PC-3 (cell line): ENCODE measurements at regions not wholly inside any gene's neighbourhood (a gene's known extent, or its start where the extent isn't known, plus 50 kb on each side); places are given as distances from the start of the nearest gene placed in this dataset.
"Not testable (repeated sequence)": the region's sequence is repeated elsewhere in the genome, so short reads cannot be mapped to it uniquely, and the experiment has no call there.

Experiments
- ATAC-seq: fragments of 200-7000 bp; cut with Tn5 transposase; 2 replicates; pipeline ENCODE4 v1.9.1; 2020; ENCODE audit warnings: mild to moderate bottlenecking, moderate library complexity
- BruUV-seq: library from RNA; stranded (reverse); fragments of 400-500 nt; replicated peaks from 2 replicates; lab custom pipeline; 2021; lab: Mats Ljungman, UMichigan
- CTCF ChIA-PET: fragments of 300-600 bp; sonication (Branson Sonifier 250); formaldehyde crosslinking; loops from one replicate; lab custom pipeline; 2022; ENCODE audit warnings: antibody characterized with exemption; lab: Charles Lee
- POLR2A ChIA-PET: fragments of 300-600 bp; sonication (Branson Sonifier 250); formaldehyde crosslinking; loops from one replicate; lab custom pipeline; 2022; ENCODE audit warnings: antibody characterized with exemption; ENCODE audit not compliant: unreplicated experiment; lab: Charles Lee
- DNase-seq: peaks from one replicate; pipeline ENCODE4 v3.0.0-alpha.2; 2015
- H2AFZ ChIP-seq: fragments of 300-600 bp; sonication (generic); 2 replicates; pipeline ENCODE4 v1.6.0; 2016; ENCODE audit warnings: antibody characterized with exemption, low read length
- H3F3A ChIP-seq: fragments of 300-600 bp; sonication (generic); one replicate; pipeline ENCODE4 v1.6.0; 2017; ENCODE audit warnings: antibody characterized with exemption, low read length, control low read depth, mild to moderate bottlenecking; ENCODE audit not compliant: unreplicated experiment
- H3K27ac ChIP-seq: fragments of 300-600 bp; sonication (generic); 2 replicates; pipeline ENCODE4 v1.5.1; 2016; ENCODE audit warnings: mild to moderate bottlenecking, low read length
- H3K27me3 ChIP-seq: fragments of 300-600 bp; sonication (generic); 2 replicates; pipeline ENCODE4 v1.6.1; 2016; ENCODE audit warnings: low read length, mixed read lengths
- H3K36me3 ChIP-seq: fragments of 300-600 bp; sonication (generic); 2 replicates; pipeline ENCODE4 v1.6.1; 2016; ENCODE audit warnings: low read depth, mixed run types, low read length, mixed read lengths
- H3K4me1 ChIP-seq: fragments of 300-600 bp; sonication (generic); 2 replicates; pipeline ENCODE4 v1.5.1; 2016; ENCODE audit warnings: low read length; ENCODE audit not compliant: insufficient read depth
- H3K4me2 ChIP-seq: fragments of 300-600 bp; sonication (generic); 2 replicates; pipeline ENCODE4 v1.6.0; 2016; ENCODE audit warnings: low read length
- H3K4me3 ChIP-seq: fragments of 300-600 bp; sonication (generic); 2 replicates; pipeline ENCODE4 v1.5.1; 2016; ENCODE audit warnings: mild to moderate bottlenecking, low read length, mixed read lengths
- H3K79me2 ChIP-seq: fragments of 300-600 bp; sonication (generic); 2 replicates; pipeline ENCODE4 v1.6.1; 2017; ENCODE audit warnings: low read length, mixed read lengths
- H3K9ac ChIP-seq: fragments of 300-600 bp; sonication (generic); 2 replicates; pipeline ENCODE4 v1.6.0; 2016; ENCODE audit warnings: mild to moderate bottlenecking, low read length
- H3K9me2 ChIP-seq: fragments of 300-600 bp; sonication (generic); replicated peaks from 2 replicates; pipeline ENCODE4 v1.6.1; 2016; ENCODE audit warnings: mixed run types, low read length, mixed read lengths
- H3K9me3 ChIP-seq: fragments of 300-600 bp; sonication (generic); 2 replicates; pipeline ENCODE4 v1.6.1; 2016; ENCODE audit warnings: low read length, mixed read lengths
- H4K20me1 ChIP-seq: fragments of 300-600 bp; sonication (generic); 2 replicates; pipeline ENCODE4 v1.6.1; 2016; ENCODE audit warnings: low read length, mixed read lengths
- CTCF ChIP-seq: fragments of 300-600 bp; sonication (generic); conservative IDR thresholded peaks from 2 replicates; pipeline ENCODE4 v1.5.1; 2017; ENCODE audit warnings: antibody characterized with exemption, low read depth, mild to moderate bottlenecking, low read length
- EZH2 ChIP-seq: fragments of 300-600 bp; sonication (generic); IDR thresholded peaks from one replicate; pipeline ENCODE4 v1.6.1; 2017; ENCODE audit warnings: antibody characterized with exemption, mild to moderate bottlenecking, low read length; ENCODE audit not compliant: unreplicated experiment
- EZH2phosphoT487 ChIP-seq: fragments of 300-600 bp; sonication (generic); IDR thresholded peaks from 2 replicates; pipeline ENCODE4 v1.6.1; 2018; ENCODE audit warnings: mild to moderate bottlenecking, antibody characterized with exemption, low read length, borderline replicate concordance
- intact Hi-C: fragments of 100-400 bp; cut with micrococcal nuclease; formaldehyde crosslinking; loops from 2 replicates; pipeline ENCODE4 v1.9.0; 2023

GRCh38 chr2:40668425-40668824, 216.5 kb upstream of the SLC8A1 start:
- CTCF ChIA-PET: no interaction called here
- no TSS peak for BruUV-seq
- ATAC-seq: no peak

GRCh38 chr2:40676134-40676790, 224.4 kb upstream of the SLC8A1 start:
- H3K9ac ChIP-seq, BruUV-seq, CTCF ChIA-PET, H3K79me2 ChIP-seq, H2AFZ ChIP-seq, H3K4me2 ChIP-seq, H3K27ac ChIP-seq, H3K9me3 ChIP-seq, H3K36me3 ChIP-seq, DNase-seq, intact Hi-C loops, H4K20me1 ChIP-seq, H3K4me3 ChIP-seq, H3K4me1 ChIP-seq, H3K9me2 ChIP-seq, ATAC-seq, H3K27me3 ChIP-seq, H3F3A ChIP-seq, POLR2A ChIA-PET: not testable (repeated sequence)

More at GRCh38 chr2:40668425-40668824, 216.5 kb upstream of the SLC8A1 start:
- TF ChIP-seq CTCF (no peak), EZH2phosphoT487 (no peak)
- no peaks in the 10 kb centered on the region for H3K9me3 ChIP-seq
- no peaks in the 10 kb centered on the region for H3K79me2 ChIP-seq
- H4K20me1 ChIP-seq: no peaks in the 10 kb centered on the region
- H3K27me3 ChIP-seq: no peaks in the 10 kb centered on the region
- no peaks in the 10 kb centered on the region for H3K36me3 ChIP-seq
- no peak overlapping the region for H3K4me3 ChIP-seq
- POLR2A ChIA-PET: no interaction called here
- no peaks in the 10 kb centered on the region for H3F3A ChIP-seq
- H2AFZ ChIP-seq: no peak overlapping the region
- DNase-seq: no peak
- intact Hi-C loops: no loop called here
- no peak overlapping the region for H3K9ac ChIP-seq
- no peaks in the 10 kb centered on the region for H3K9me2 ChIP-seq
- no peaks in the 10 kb centered on the region for H3K4me1 ChIP-seq
- no peak overlapping the region for H3K4me2 ChIP-seq
- no peak overlapping the region for H3K27ac ChIP-seq

- H3K4me1 ChIP-seq: no peaks in the 10 kb centered on the region; the same call in 1 of the 2 replicates
- CTCF ChIA-PET: no interaction called here
- DNase-seq: no peak
- no peak overlapping the region for H3K4me3 ChIP-seq
- no peaks in the 10 kb centered on the region for H4K20me1 ChIP-seq
- H3K79me2 ChIP-seq: no peaks in the 10 kb centered on the region
- H3K27ac ChIP-seq: no peak overlapping the region
- no peaks in the 10 kb centered on the region for H3K9me3 ChIP-seq
- no peaks in the 10 kb centered on the region for H3F3A ChIP-seq
- H3K36me3 ChIP-seq: no peaks in the 10 kb centered on the region
- no peak for ATAC-seq
- BruUV-seq: no TSS peak
- H3K9me2 ChIP-seq: no peaks in the 10 kb centered on the region
- no peak overlapping the region for H3K9ac ChIP-seq
- H3K27me3 ChIP-seq: no peaks in the 10 kb centered on the region
- peak overlapping the region; percentile 62 for H3K4me2 ChIP-seq
- intact Hi-C loops: no loop called here
- no peak overlapping the region for H2AFZ ChIP-seq
- POLR2A ChIA-PET: no interaction called here
- TF ChIP-seq EZH2: no peak
- TF ChIP-seq CTCF: no peak
- no peak for TF ChIP-seq EZH2phosphoT487
These were observed 228.7 kb upstream of the SLC8A1 start for GRCh38 chr2:40680547-40680946.
